Upper lobe of left lung (tissue), 4 donors: ENCODE measurements at regions not wholly inside any gene's neighbourhood (a gene's known extent, or its start where the extent isn't known, plus 50 kb on each side); places are given as distances from the start of the nearest gene placed in this dataset.
"Not testable (repeated sequence)": the region's sequence is repeated elsewhere in the genome, so short reads cannot be mapped to it uniquely, and the experiment has no call there.

Source experiments
- CTCF ChIP-seq, 6 experiments: fragments of 450-650 bp in 4 of 6; fragments of 200-600 bp in 2 of 6; sonication (generic) in 2 of 6; IDR thresholded peaks; one replicate each; pipeline ENCODE4 v1.5.1; 2016 to 2019; ENCODE audit warnings: antibody characterized with exemption in 6 of 6
- EP300 ChIP-seq, 4 donors: sonication (generic); formaldehyde crosslinking; IDR thresholded peaks; one replicate each; pipeline ENCODE4 v1.5.1; 2017; ENCODE audit warnings: antibody characterized with exemption in 4 of 4, control low read depth in 2 of 4
- POLR2AphosphoS5 ChIP-seq, 2 donors: sonication (generic); formaldehyde crosslinking; IDR thresholded peaks; one replicate each; pipeline ENCODE4 v1.5.1; 2017; ENCODE audit warnings: antibody characterized with exemption in 2 of 2

GRCh38 chr9:82138081-82138480, 149.5 kb downstream of the SPATA31D1 start:
- not testable (repeated sequence) for TF ChIP-seq CTCF, POLR2AphosphoS5, EP300 (IDR thresholded peaks at IDR 0.05)
